H1 (cell line): ENCODE measurements at regions not wholly inside any gene's neighbourhood (a gene's known extent, or its start where the extent isn't known, plus 50 kb on each side); places are given as distances from the start of the nearest gene placed in this dataset.

Experiments used
- CTCF ChIA-PET: fragments of 300-600 bp; sonication (Branson Sonifier 250); formaldehyde crosslinking; loops from one replicate; lab custom pipeline; 2021; ENCODE audit not compliant: partially characterized antibody; lab: Charles Lee
- POLR2A ChIA-PET: fragments of 300-600 bp; sonication (Branson Sonifier 250); formaldehyde crosslinking; loops from one replicate; lab custom pipeline; 2021; ENCODE audit warnings: inconsistent platforms; ENCODE audit not compliant: partially characterized antibody; lab: Charles Lee
- DNase-seq, 2 experiments: peaks; one replicate each; pipeline versions ENCODE4 v3.0.0 to v3.0.0-alpha.2; 2010 to 2022; ENCODE audit warnings: low spot score in 2 of 2, low read depth in 1 of 2, mixed read lengths in 1 of 2
- FAIRE-seq: peaks from 2 replicates; lab custom pipeline; 2011; peaks lifted over from hg19 to GRCh38; lab: Jason Lieb, UNC
- H2AFZ ChIP-seq: 2 replicates; pipeline ENCODE4 v1.8.1; 2012; ENCODE audit warnings: low read length, inconsistent platforms
- H2AK5ac ChIP-seq: 2 replicates; pipeline ENCODE4 v1.6.1; 2013; ENCODE audit warnings: low read depth, low read length
- H2BK120ac ChIP-seq: replicated peaks from 2 replicates; pipeline ENCODE3; 2013; ENCODE audit warnings: low read depth, low read length, inconsistent platforms
- H2BK12ac ChIP-seq: 2 replicates; pipeline ENCODE4 v1.6.1; 2013; ENCODE audit warnings: low read depth, low read length
- H2BK15ac ChIP-seq: 2 replicates; pipeline ENCODE4 v1.6.1; 2013; ENCODE audit warnings: low read length
- H2BK20ac ChIP-seq: 2 replicates; pipeline ENCODE4 v1.6.1; 2013; ENCODE audit warnings: low read length
- H2BK5ac ChIP-seq: 2 replicates; pipeline ENCODE4 v1.6.1; 2013; ENCODE audit warnings: low read depth, low read length
- H3K14ac ChIP-seq: 2 replicates; pipeline ENCODE4 v1.6.1; 2013; ENCODE audit warnings: inconsistent platforms; ENCODE audit not compliant: insufficient read length
- H3K18ac ChIP-seq: 2 replicates; pipeline ENCODE4 v1.6.1; 2013; ENCODE audit warnings: low read length; ENCODE audit errors: extremely low read depth
- H3K23ac ChIP-seq: 2 replicates; pipeline ENCODE4 v1.6.1; 2013; ENCODE audit warnings: inconsistent platforms; ENCODE audit not compliant: insufficient read length
- H3K23me2 ChIP-seq: 2 replicates; pipeline ENCODE4 v1.6.1; 2013; ENCODE audit warnings: low read depth, low read length
- H3K27ac ChIP-seq: 2 replicates; pipeline ENCODE4 v1.6.1; 2011; ENCODE audit warnings: low read depth, low read length, inconsistent platforms
- H3K27me3 ChIP-seq, 4 experiments: replicated peaks in 1 of 4; 1 replicate in 1 of 4; 2 replicates in 3 of 4; pipeline versions ENCODE4 v1.6.1 to v1.8.1; 2011 to 2013; ENCODE audit warnings: low read length in 3 of 4, mild to moderate bottlenecking in 3 of 4, inconsistent platforms in 2 of 4, mixed read lengths in 2 of 4, moderate library complexity in 1 of 4; ENCODE audit not compliant: control insufficient read depth in 3 of 4, insufficient read depth in 3 of 4; ENCODE audit errors: extremely low read depth in 1 of 4
- H3K36me3 ChIP-seq, 4 experiments: 2 replicates each; pipeline versions ENCODE4 v1.6.1 to v1.8.1; 2011 to 2013; ENCODE audit warnings: mild to moderate bottlenecking in 4 of 4, low read length in 3 of 4, moderate library complexity in 2 of 4, control low read depth in 1 of 4, inconsistent platforms in 1 of 4; ENCODE audit not compliant: insufficient read depth in 4 of 4, control insufficient read depth in 2 of 4
- H3K4ac ChIP-seq: replicated peaks from 2 replicates; pipeline ENCODE3; 2013; ENCODE audit warnings: low read length, low read depth, mixed read lengths, inconsistent platforms; ENCODE audit not compliant: insufficient read length
- H3K4me1 ChIP-seq, 4 experiments: replicated peaks in 1 of 4; 1 replicate in 1 of 4; 2 replicates in 3 of 4; pipeline versions ENCODE4 v1.6.1 to v1.8.1; 2011 to 2013; ENCODE audit warnings: low read length in 3 of 4, inconsistent platforms in 2 of 4, mixed read lengths in 1 of 4; ENCODE audit not compliant: insufficient read depth in 4 of 4, control insufficient read depth in 3 of 4
- H3K4me2 ChIP-seq, 2 experiments: 2 replicates each; pipeline versions ENCODE4 v1.6.1 to v1.8.1; 2011 to 2013; ENCODE audit warnings: low read depth in 2 of 2, low read length in 2 of 2, control low read depth in 1 of 2, inconsistent platforms in 1 of 2, mild to moderate bottlenecking in 1 of 2; ENCODE audit not compliant: insufficient read depth in 1 of 2
- H3K4me3 ChIP-seq, 4 experiments: fragments of 200-600, 300-600 bp in 1 of 4; sonication (generic), shearing (Covaris generic), sonication (Bioruptor Twin) in 1 of 4; 2 replicates each; pipeline versions ENCODE4 v1.5.1 to v1.8.1; 2011 to 2016; ENCODE audit warnings: low read length in 4 of 4, low read depth in 3 of 4, control low read depth in 2 of 4, inconsistent platforms in 2 of 4, mild to moderate bottlenecking in 2 of 4, mixed read lengths in 1 of 4, moderate library complexity in 1 of 4; ENCODE audit not compliant: insufficient read depth in 2 of 4; ENCODE audit errors: extremely low read depth in 1 of 4
- H3K56ac ChIP-seq: replicated peaks from 2 replicates; pipeline ENCODE3; 2013; ENCODE audit warnings: low read depth, mild to moderate bottlenecking, mixed read lengths, low read length, inconsistent platforms; ENCODE audit not compliant: insufficient read length
- H3K79me1 ChIP-seq: 2 replicates; pipeline ENCODE4 v1.6.1; 2013; ENCODE audit warnings: low read depth, low read length, control low read depth
- H3K79me2 ChIP-seq, 2 experiments: 2 replicates each; pipeline versions ENCODE4 v1.6.1 to v1.8.1; 2012 to 2013; ENCODE audit warnings: low read length in 2 of 2, mild to moderate bottlenecking in 2 of 2, inconsistent platforms in 1 of 2; ENCODE audit not compliant: insufficient read depth in 2 of 2, control insufficient read depth in 1 of 2
- H3K9ac ChIP-seq, 4 experiments: replicated peaks in 1 of 4; 1 replicate in 1 of 4; 2 replicates in 3 of 4; pipeline versions ENCODE4 v1.6.1 to v1.8.1; 2011 to 2013; ENCODE audit warnings: low read depth in 3 of 4, low read length in 3 of 4, control low read depth in 2 of 4, mild to moderate bottlenecking in 2 of 4, moderate library complexity in 2 of 4, inconsistent platforms in 1 of 4; ENCODE audit errors: extremely low read depth in 1 of 4
- H3K9me3 ChIP-seq, 2 experiments: 2 replicates each; pipeline versions ENCODE4 v1.6.1 to v1.8.1; 2012 to 2013; ENCODE audit warnings: mild to moderate bottlenecking in 2 of 2, moderate library complexity in 2 of 2, control low read depth in 1 of 2, inconsistent platforms in 1 of 2, low read depth in 1 of 2, low read length in 1 of 2, mixed read lengths in 1 of 2; ENCODE audit not compliant: insufficient read depth in 2 of 2
- H4K20me1 ChIP-seq, 2 experiments: replicated peaks in 1 of 2; 2 replicates each; pipeline versions ENCODE3 to v1.8.1; 2011 to 2013; ENCODE audit warnings: inconsistent platforms in 2 of 2, low read length in 2 of 2, mild to moderate bottlenecking in 1 of 2; ENCODE audit not compliant: insufficient read depth in 2 of 2, control insufficient read depth in 1 of 2
- H4K5ac ChIP-seq: 2 replicates; pipeline ENCODE4 v1.6.1; 2013; ENCODE audit warnings: low read length, low read depth, mixed read lengths, inconsistent platforms; ENCODE audit not compliant: insufficient read length
- H4K8ac ChIP-seq: 2 replicates; pipeline ENCODE4 v1.8.0; 2013; ENCODE audit warnings: mild to moderate bottlenecking, moderate library complexity, low read length, inconsistent platforms; ENCODE audit not compliant: insufficient read depth; ENCODE audit errors: extremely low read depth
- H4K91ac ChIP-seq: replicated peaks from 2 replicates; pipeline ENCODE3; 2013; ENCODE audit warnings: low read length, mixed read lengths, inconsistent platforms; ENCODE audit not compliant: insufficient read length
- CTCF ChIP-seq, 3 experiments: IDR thresholded peaks; 1 replicate in 2 of 3; 2 replicates in 1 of 3; pipeline versions ENCODE4 v1.5.1 to v1.6.1; 2011; ENCODE audit warnings: low read length in 3 of 3, mild to moderate bottlenecking in 3 of 3, inconsistent platforms in 2 of 3, low read depth in 1 of 3, moderate library complexity in 1 of 3; ENCODE audit not compliant: insufficient read depth in 1 of 3; ENCODE audit errors: control extremely low read depth in 1 of 3
- TEAD4 ChIP-seq: IDR thresholded peaks from 2 replicates; pipeline ENCODE4 v1.6.1; 2012; ENCODE audit warnings: low read depth, low read length, inconsistent platforms, mixed read lengths
- WGBS, 2 experiments: shearing (Covaris generic) in 1 of 2; methylation state at CpG; one replicate each; pipeline versions ENCODE4 v1.1.6 to v1.1.7; 2013 to 2015; ENCODE audit warnings: low lambda C conversion rate in 2 of 2, mixed read lengths in 2 of 2, inconsistent platforms in 1 of 2, low coverage in 1 of 2, missing lambda C conversion rate in 1 of 2; ENCODE audit not compliant: insufficient replicate concordance in 2 of 2, insufficient coverage in 1 of 2, insufficient read length in 1 of 2; ENCODE audit errors: extremely low coverage in 1 of 2, missing lambda C conversion rate in 1 of 2; 5-methylcytosine and 5-hydroxymethylcytosine counted together

GRCh38 chr1:58045094-58045705 is 501.3 kb downstream of the OMA1 start:
- Histone ChIP-seq H4K91ac (peak overlapping the region; percentile 38), H3K18ac (peak overlapping the region; percentile 54; the same call in 1 of the 2 replicates), H2BK12ac (peak overlapping the region; percentile 73; the same call in 1 of the 2 replicates), H3K4me1 (no peaks in the 10 kb centered on the region; a peak in 1 of 7 replicates), H3K79me2 (no peaks in the 10 kb centered on the region), H3K4ac (peak overlapping the region; percentile 32), H3K9ac (no peak overlapping the region), H3K79me1 (no peaks in the 10 kb centered on the region), H2BK5ac (no peak overlapping the region; the same call in 1 of the 2 replicates), H4K8ac (no peak overlapping the region), H2BK20ac (peak overlapping the region; percentile 68; the same call in 1 of the 2 replicates), H2AK5ac (no peak overlapping the region), H3K9me3 (no peaks in the 10 kb centered on the region; a peak in 1 of 4 replicates), H3K56ac (no peak overlapping the region), H2AFZ (no peak overlapping the region), H3K4me2 (no peak overlapping the region), H2BK120ac (no peak overlapping the region), H3K23me2 (no peaks in the 10 kb centered on the region), H3K27ac (no peak overlapping the region), H3K36me3 (no peaks in the 10 kb centered on the region), H3K27me3 (no peaks in the 10 kb centered on the region), H3K23ac (no peak overlapping the region), H3K4me3 (no peak overlapping the region), H2BK15ac (peak overlapping the region; percentile 21; the same call in 1 of the 2 replicates), H3K14ac (no peak overlapping the region), H4K20me1 (no peaks in the 10 kb centered on the region), H4K5ac (no peak overlapping the region)
- no peak for FAIRE-seq
- 87% methylated on average over 15 of the region's 15 CpGs; no CpG with 5 or more reads in 1 of the 2 experiments for WGBS, 2 experiments
- peak; percentile 11 to 15 (median 14); a peak in 3 of 4 replicates for TF ChIP-seq CTCF (IDR thresholded peaks at IDR 0.05; ENCODE audit: control extremely low read depth in 1 of 3, insufficient read depth in 1 of 3, low read depth in 1 of 3, low read length in 3 of 3)
- no peak for TF ChIP-seq TEAD4
- ChIA-PET POLR2A (interaction anchor here (0.7 kb wide), 1 partner anchor 34 kb away, joined by 3 read pairs; no protein-coding TSS in a partner anchor), CTCF (interaction anchor here (0.6 to 2.1 kb wide), 17 partner anchors 9 to 657 kb away, joined by 3 to 6 read pairs (median 3); no protein-coding TSS in a partner anchor)
- no peak for DNase-seq
